Astrocyte (in vitro differentiated cells and primary cell): ENCODE measurements at regions not wholly inside any gene's neighbourhood (a gene's known extent, or its start where the extent isn't known, plus 50 kb on each side); places are given as distances from the start of the nearest gene placed in this dataset.

Experiments used
- CTCF ChIP-seq: IDR thresholded peaks from 2 replicates; pipeline ENCODE4 v1.5.1; 2011; ENCODE audit warnings: low read depth, mild to moderate bottlenecking, inconsistent platforms, low read length, moderate library complexity; ENCODE audit not compliant: insufficient read depth
- EZH2 ChIP-seq: IDR thresholded peaks from 2 replicates; pipeline ENCODE4 v1.6.1; 2012; ENCODE audit warnings: mild to moderate bottlenecking, low read length, inconsistent platforms; ENCODE audit not compliant: insufficient read depth

GRCh38 chr5:54624805-54625568 lies 107.4 kb downstream of the SNX18 start:
- no peak for TF ChIP-seq CTCF
- no peak for TF ChIP-seq EZH2
